H1 (cell line): ENCODE measurements at regions not wholly inside any gene's neighbourhood (a gene's known extent, or its start where the extent isn't known, plus 50 kb on each side); places are given as distances from the start of the nearest gene placed in this dataset.

Source experiments
- CEBPB ChIP-seq: IDR thresholded peaks from 2 replicates; pipeline ENCODE4 v1.6.1; 2012; ENCODE audit warnings: low read depth, low read length
- CHD1 ChIP-seq: IDR thresholded peaks from 2 replicates; pipeline ENCODE4 v1.6.1; 2012; ENCODE audit warnings: low read depth, low read length, improper control_type of control experiment
- CREB1 ChIP-seq: IDR thresholded peaks from 2 replicates; pipeline ENCODE4 v1.6.1; 2012; ENCODE audit warnings: inconsistent platforms
- CTCF ChIP-seq, 3 experiments: IDR thresholded peaks; 1 replicate in 2 of 3; 2 replicates in 1 of 3; pipeline versions ENCODE4 v1.5.1 to v1.6.1; 2011; ENCODE audit warnings: low read length in 3 of 3, mild to moderate bottlenecking in 3 of 3, inconsistent platforms in 2 of 3, low read depth in 1 of 3, moderate library complexity in 1 of 3; ENCODE audit not compliant: insufficient read depth in 1 of 3; ENCODE audit errors: control extremely low read depth in 1 of 3
- EP300 ChIP-seq, 2 experiments: IDR thresholded peaks; 1 replicate in 1 of 2; 2 replicates in 1 of 2; pipeline ENCODE4 v1.6.1; 2011 to 2012; ENCODE audit warnings: low read depth in 2 of 2, low read length in 2 of 2, mild to moderate bottlenecking in 2 of 2, borderline replicate concordance in 1 of 2, inconsistent platforms in 1 of 2, moderate library complexity in 1 of 2
- EZH2 ChIP-seq: fragments of 200-600 bp; sonication (generic); IDR thresholded peaks from 2 replicates; pipeline ENCODE4 v1.7.1; 2012; ENCODE audit warnings: low read depth, mild to moderate bottlenecking, moderate library complexity, low read length, inconsistent platforms; ENCODE audit not compliant: severe bottlenecking
- MAFK ChIP-seq: IDR thresholded peaks from 2 replicates; pipeline ENCODE4 v1.6.1; 2012; ENCODE audit warnings: low read depth, mild to moderate bottlenecking, improper control_type of control experiment, low read length
- NRF1 ChIP-seq: IDR thresholded peaks from 2 replicates; pipeline ENCODE4 v1.6.1; 2011; ENCODE audit warnings: mild to moderate bottlenecking, low read depth, low read length, improper control_type of control experiment
- POLR2A ChIP-seq, 2 experiments: IDR thresholded peaks; 1 replicate in 1 of 2; 2 replicates in 1 of 2; pipeline ENCODE4 v1.6.1; 2011; ENCODE audit warnings: low read depth in 2 of 2, low read length in 2 of 2, mild to moderate bottlenecking in 2 of 2; ENCODE audit errors: control extremely low read depth in 1 of 2
- RAD21 ChIP-seq, 2 experiments: IDR thresholded peaks in 1 of 2; conservative IDR thresholded peaks in 1 of 2; 2 replicates each; pipeline ENCODE4 v1.6.1; 2011; ENCODE audit warnings: low read depth in 2 of 2, low read length in 2 of 2, improper control_type of control experiment in 1 of 2, inconsistent platforms in 1 of 2, mild to moderate bottlenecking in 1 of 2, moderate library complexity in 1 of 2
- TAF1 ChIP-seq: IDR thresholded peaks from 2 replicates; pipeline ENCODE4 v1.6.1; 2011; ENCODE audit warnings: mild to moderate bottlenecking, low read depth, low read length
- TAF7 ChIP-seq: optimal IDR thresholded peaks from 2 replicates; pipeline ENCODE3; 2011; ENCODE audit warnings: low read depth, mild to moderate bottlenecking, inconsistent platforms, low read length, moderate library complexity, borderline replicate concordance
- YY1 ChIP-seq: IDR thresholded peaks from 2 replicates; pipeline ENCODE4 v1.6.1; 2011; ENCODE audit warnings: low read depth, mild to moderate bottlenecking, low read length
- TF ChIP-seq, protein P1 (sequence below): IDR thresholded peaks from 2 replicates; pipeline ENCODE4 v1.6.1; 2011; ENCODE audit warnings: low read length, improper control_type of control experiment

DNA sequence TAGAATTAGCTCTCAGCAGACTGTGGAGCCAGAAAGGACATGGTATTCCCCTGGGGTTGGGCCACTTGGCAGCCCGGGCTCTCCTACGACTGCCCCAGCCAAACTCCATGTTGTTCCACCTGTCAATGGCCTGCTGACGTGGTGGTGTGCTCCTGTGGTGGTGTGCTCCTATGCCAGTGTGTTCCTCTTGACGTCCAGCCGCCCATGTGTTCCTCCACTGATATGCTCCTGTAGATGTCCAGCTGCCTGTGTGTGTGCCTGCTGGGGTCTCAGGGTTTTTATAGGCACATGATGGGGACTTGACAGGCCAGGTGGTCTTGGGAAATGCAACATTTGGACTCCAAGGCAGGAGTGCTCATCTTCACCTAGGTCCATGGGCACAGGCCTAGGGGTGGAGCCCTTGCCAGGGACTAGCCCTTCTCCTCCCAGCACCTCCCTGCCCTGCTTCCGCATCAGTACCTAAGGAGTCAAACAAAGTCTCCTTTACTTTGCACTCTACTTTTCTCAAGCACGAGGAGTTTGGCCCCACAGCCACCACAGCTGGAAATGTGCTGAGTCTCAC lies 133.5 kb downstream of the TINAG start:
- TF ChIP-seq POLR2A (IDR thresholded peaks at IDR 0.05; ENCODE audit: control extremely low read depth in 1 of 2, low read depth in 2 of 2, low read length in 2 of 2) (no peak), CHD1 (no peak), CEBPB (no peak), CTCF (IDR thresholded peaks at IDR 0.05; ENCODE audit: control extremely low read depth in 1 of 3, insufficient read depth in 1 of 3, low read depth in 1 of 3, low read length in 3 of 3) (no peak), RAD21 (IDR thresholded peaks at IDR 0.05 in 1 of 2, conservative IDR thresholded peaks at IDR 0.05 in 1 of 2; ENCODE audit: low read depth in 2 of 2, low read length in 2 of 2) (no peak), EP300 (IDR thresholded peaks at IDR 0.05; ENCODE audit: borderline replicate concordance in 1 of 2, low read depth in 2 of 2, low read length in 2 of 2) (no peak), CREB1 (no peak), NRF1 (no peak), MAFK (no peak), YY1 (no peak), TAF1 (no peak), TAF7 (no peak), EZH2 (no peak)
- TF ChIP-seq, protein P1, sequence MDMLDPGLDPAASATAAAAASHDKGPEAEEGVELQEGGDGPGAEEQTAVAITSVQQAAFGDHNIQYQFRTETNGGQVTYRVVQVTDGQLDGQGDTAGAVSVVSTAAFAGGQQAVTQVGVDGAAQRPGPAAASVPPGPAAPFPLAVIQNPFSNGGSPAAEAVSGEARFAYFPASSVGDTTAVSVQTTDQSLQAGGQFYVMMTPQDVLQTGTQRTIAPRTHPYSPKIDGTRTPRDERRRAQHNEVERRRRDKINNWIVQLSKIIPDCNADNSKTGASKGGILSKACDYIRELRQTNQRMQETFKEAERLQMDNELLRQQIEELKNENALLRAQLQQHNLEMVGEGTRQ = no peak
